ENCODE measurements at regions not wholly inside any gene's neighbourhood (a gene's known extent, or its start where the extent isn't known, plus 50 kb on each side); places are given as distances from the start of the nearest gene placed in this dataset.

- Histone ChIP-seq H3K4me1 (ENCODE audit: insufficient read depth) (no peaks in the 10 kb centered on the region), H3K4me3 (no peak overlapping the region), H3K79me2 (replicated peaks; ENCODE audit: insufficient read depth) (no peaks in the 10 kb centered on the region), H3K36me3 (ENCODE audit: insufficient read depth) (no peaks in the 10 kb centered on the region), H3K4me2 (no peak overlapping the region), H3K27ac (ENCODE audit: low read depth) (no peak overlapping the region), H3F3A (replicated peaks; ENCODE audit: low read depth) (no peaks in the 10 kb centered on the region), H2AFZ (no peak overlapping the region), H3K27me3 (ENCODE audit: insufficient read depth) (no peaks in the 10 kb centered on the region), H4K20me1 (replicated peaks; ENCODE audit: insufficient read depth) (no peaks in the 10 kb centered on the region), H3K9me2 (ENCODE audit: insufficient read depth) (peaks cover 10% of the 10 kb centered on the region; the same call in 1 of the 2 replicates)
- Mint-ChIP-seq H3K4me3 (no peak overlapping the region), H3K9me3 (no peaks in the 10 kb centered on the region), H3K27ac (no peak overlapping the region), H3K27me3 (ENCODE audit: insufficient read depth, low read depth, poor library complexity) (peaks cover 7% of the 10 kb centered on the region), H3K36me3 (ENCODE audit: low read depth) (no peaks in the 10 kb centered on the region), H3K4me1 (peaks cover 7% of the 10 kb centered on the region)
- DNase-seq (ENCODE audit: low spot score), result no peak
- TF ChIP-seq REST (IDR thresholded peaks at IDR 0.05; ENCODE audit: unreplicated experiment) (no peak), ETS1 (IDR thresholded peaks at IDR 0.05) (no peak), POLR2AphosphoS5 (IDR thresholded peaks at IDR 0.05; ENCODE audit: low read depth) (no peak), CREB1 (CRISPR knock-in tag; IDR thresholded peaks at IDR 0.05; ENCODE audit: low read depth) (no peak), ZNF114 (CRISPR knock-in tag; IDR thresholded peaks at IDR 0.05) (no peak), NANOG (IDR thresholded peaks at IDR 0.05; ENCODE audit: borderline replicate concordance) (no peak), EZH2phosphoT487 (IDR thresholded peaks at IDR 0.05; ENCODE audit: unreplicated experiment) (no peak), STAT1 (IDR thresholded peaks at IDR 0.05; ENCODE audit: unreplicated experiment) (no peak), JUNB (IDR thresholded peaks at IDR 0.05; ENCODE audit: unreplicated experiment) (no peak), ZNF331 (CRISPR knock-in tag; IDR thresholded peaks at IDR 0.05; ENCODE audit: low read depth) (no peak), EZH2 (IDR thresholded peaks at IDR 0.05; ENCODE audit: low read depth, unreplicated experiment) (no peak)
- TF ChIP-seq, protein P1, sequence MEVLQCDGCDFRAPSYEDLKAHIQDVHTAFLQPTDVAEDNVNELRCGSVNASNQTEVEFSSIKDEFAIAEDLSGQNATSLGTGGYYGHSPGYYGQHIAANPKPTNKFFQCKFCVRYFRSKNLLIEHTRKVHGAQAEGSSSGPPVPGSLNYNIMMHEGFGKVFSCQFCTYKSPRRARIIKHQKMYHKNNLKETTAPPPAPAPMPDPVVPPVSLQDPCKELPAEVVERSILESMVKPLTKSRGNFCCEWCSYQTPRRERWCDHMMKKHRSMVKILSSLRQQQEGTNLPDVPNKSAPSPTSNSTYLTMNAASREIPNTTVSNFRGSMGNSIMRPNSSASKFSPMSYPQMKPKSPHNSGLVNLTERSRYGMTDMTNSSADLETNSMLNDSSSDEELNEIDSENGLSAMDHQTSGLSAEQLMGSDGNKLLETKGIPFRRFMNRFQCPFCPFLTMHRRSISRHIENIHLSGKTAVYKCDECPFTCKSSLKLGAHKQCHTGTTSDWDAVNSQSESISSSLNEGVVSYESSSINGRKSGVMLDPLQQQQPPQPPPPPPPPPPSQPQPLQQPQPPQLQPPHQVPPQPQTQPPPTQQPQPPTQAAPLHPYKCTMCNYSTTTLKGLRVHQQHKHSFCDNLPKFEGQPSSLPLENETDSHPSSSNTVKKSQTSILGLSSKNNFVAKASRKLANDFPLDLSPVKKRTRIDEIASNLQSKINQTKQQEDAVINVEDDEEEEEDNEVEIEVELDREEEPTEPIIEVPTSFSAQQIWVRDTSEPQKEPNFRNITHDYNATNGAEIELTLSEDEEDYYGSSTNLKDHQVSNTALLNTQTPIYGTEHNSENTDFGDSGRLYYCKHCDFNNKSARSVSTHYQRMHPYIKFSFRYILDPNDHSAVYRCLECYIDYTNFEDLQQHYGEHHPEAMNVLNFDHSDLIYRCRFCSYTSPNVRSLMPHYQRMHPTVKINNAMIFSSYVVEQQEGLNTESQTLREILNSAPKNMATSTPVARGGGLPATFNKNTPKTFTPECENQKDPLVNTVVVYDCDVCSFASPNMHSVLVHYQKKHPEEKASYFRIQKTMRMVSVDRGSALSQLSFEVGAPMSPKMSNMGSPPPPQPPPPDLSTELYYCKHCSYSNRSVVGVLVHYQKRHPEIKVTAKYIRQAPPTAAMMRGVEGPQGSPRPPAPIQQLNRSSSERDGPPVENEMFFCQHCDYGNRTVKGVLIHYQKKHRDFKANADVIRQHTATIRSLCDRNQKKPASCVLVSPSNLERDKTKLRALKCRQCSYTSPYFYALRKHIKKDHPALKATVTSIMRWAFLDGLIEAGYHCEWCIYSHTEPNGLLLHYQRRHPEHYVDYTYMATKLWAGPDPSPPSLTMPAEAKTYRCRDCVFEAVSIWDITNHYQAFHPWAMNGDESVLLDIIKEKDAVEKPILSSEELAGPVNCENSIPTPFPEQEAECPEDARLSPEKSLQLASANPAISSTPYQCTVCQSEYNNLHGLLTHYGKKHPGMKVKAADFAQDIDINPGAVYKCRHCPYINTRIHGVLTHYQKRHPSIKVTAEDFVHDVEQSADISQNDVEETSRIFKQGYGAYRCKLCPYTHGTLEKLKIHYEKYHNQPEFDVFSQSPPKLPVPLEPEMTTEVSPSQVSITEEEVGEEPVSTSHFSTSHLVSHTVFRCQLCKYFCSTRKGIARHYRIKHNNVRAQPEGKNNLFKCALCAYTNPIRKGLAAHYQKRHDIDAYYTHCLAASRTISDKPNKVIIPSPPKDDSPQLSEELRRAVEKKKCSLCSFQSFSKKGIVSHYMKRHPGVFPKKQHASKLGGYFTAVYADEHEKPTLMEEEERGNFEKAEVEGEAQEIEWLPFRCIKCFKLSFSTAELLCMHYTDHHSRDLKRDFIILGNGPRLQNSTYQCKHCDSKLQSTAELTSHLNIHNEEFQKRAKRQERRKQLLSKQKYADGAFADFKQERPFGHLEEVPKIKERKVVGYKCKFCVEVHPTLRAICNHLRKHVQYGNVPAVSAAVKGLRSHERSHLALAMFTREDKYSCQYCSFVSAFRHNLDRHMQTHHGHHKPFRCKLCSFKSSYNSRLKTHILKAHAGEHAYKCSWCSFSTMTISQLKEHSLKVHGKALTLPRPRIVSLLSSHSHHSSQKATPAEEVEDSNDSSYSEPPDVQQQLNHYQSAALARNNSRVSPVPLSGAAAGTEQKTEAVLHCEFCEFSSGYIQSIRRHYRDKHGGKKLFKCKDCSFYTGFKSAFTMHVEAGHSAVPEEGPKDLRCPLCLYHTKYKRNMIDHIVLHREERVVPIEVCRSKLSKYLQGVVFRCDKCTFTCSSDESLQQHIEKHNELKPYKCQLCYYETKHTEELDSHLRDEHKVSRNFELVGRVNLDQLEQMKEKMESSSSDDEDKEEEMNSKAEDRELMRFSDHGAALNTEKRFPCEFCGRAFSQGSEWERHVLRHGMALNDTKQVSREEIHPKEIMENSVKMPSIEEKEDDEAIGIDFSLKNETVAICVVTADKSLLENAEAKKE (CRISPR knock-in tag; IDR thresholded peaks at IDR 0.05), result no peak
- TF ChIP-seq, protein P2, sequence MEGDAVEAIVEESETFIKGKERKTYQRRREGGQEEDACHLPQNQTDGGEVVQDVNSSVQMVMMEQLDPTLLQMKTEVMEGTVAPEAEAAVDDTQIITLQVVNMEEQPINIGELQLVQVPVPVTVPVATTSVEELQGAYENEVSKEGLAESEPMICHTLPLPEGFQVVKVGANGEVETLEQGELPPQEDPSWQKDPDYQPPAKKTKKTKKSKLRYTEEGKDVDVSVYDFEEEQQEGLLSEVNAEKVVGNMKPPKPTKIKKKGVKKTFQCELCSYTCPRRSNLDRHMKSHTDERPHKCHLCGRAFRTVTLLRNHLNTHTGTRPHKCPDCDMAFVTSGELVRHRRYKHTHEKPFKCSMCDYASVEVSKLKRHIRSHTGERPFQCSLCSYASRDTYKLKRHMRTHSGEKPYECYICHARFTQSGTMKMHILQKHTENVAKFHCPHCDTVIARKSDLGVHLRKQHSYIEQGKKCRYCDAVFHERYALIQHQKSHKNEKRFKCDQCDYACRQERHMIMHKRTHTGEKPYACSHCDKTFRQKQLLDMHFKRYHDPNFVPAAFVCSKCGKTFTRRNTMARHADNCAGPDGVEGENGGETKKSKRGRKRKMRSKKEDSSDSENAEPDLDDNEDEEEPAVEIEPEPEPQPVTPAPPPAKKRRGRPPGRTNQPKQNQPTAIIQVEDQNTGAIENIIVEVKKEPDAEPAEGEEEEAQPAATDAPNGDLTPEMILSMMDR (conservative IDR thresholded peaks at IDR 0.05; ENCODE audit: low read depth in 2 of 2), result no peak
- no peak for ATAC-seq
These were observed 118.6 kb downstream of the LY86 start for GRCh38 chr6:6707143-6707542.
